Activated naive CD8-positive, alpha-beta T cell treated with anti-CD3 and anti-CD28 coated beads for 36 hours (primary cell): ENCODE measurements at regions not wholly inside any gene's neighbourhood (a gene's known extent, or its start where the extent isn't known, plus 50 kb on each side); places are given as distances from the start of the nearest gene placed in this dataset.

ENCODE experiments used
- DNase-seq: peaks from one replicate; pipeline ENCODE4 v3.0.0; 2021
- H3K27ac Mint-ChIP-seq: one replicate; pipeline ENCODE4 v1.8.0; 2022; ENCODE audit warnings: mild to moderate bottlenecking, moderate library complexity, mixed read lengths
- H3K27me3 Mint-ChIP-seq: one replicate; pipeline ENCODE4 v1.8.0; 2022; ENCODE audit warnings: mild to moderate bottlenecking, mixed read lengths
- H3K36me3 Mint-ChIP-seq: one replicate; pipeline ENCODE4 v1.8.0; 2021; ENCODE audit warnings: mild to moderate bottlenecking, mixed read lengths
- H3K4me1 Mint-ChIP-seq: one replicate; pipeline ENCODE4 v1.8.0; 2021; ENCODE audit warnings: mixed read lengths
- H3K4me3 Mint-ChIP-seq: one replicate; pipeline ENCODE4 v1.8.0; 2022; ENCODE audit warnings: mild to moderate bottlenecking, moderate library complexity, mixed read lengths
- H3K9me3 Mint-ChIP-seq: one replicate; pipeline ENCODE4 v1.8.0; 2022; ENCODE audit warnings: mixed read lengths

DNA sequence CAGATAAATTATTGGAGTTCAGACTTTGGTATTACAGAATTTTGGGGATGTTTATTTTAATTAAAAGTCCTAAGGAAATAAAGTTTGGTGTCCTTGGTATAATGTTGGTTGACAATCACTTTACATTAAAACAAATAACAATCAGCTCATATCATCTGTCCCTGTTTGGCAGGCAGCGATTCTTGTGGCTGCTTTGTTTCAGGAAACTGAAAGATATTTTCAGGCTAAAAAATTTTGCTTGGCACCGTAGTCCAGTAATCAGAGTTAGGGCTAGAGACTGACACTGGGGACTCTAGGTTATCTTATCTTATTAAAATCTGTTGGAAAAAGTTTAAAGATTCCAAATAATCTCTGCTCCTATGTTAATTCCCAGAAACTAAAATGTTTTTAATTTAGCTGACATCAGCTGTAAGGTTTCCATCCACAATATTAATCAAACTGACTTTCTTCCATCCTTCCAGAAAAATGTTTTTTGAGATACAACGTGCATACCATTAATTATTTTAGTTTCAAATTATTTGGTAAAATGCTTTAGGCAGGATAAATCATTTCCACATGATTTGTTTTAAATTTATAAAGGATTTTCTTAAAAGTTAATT, 97.6 kb downstream of the ZIC5 start:
- Mint-ChIP-seq H3K27ac (no peak overlapping the region), H3K27me3 (no peaks in the 10 kb centered on the region), H3K4me1 (no peaks in the 10 kb centered on the region), H3K36me3 (peaks cover 4% of the 10 kb centered on the region), H3K9me3 (no peaks in the 10 kb centered on the region), H3K4me3 (no peak overlapping the region)
- no peak for DNase-seq

DNA sequence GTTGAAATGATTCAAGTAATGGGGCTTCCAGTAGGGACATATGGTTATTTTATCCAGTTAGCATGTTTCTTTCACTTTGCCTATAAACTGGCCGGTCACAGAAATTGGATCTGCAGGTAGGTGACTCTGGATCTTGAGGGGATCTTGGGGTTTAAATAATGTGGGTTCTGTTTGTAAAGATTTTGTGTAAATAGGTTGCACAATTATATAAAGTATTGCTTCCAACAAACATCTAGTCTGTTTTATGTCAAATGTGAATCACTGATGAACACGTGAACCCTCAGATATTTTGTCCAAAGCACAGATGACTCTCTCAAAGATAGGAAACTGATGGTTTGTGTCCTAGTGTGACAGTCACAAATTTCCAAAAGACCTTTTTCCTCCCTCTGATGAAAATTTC, 98.4 kb downstream of the ZIC5 start:
- peaks cover 4% of the 10 kb centered on the region for H3K36me3 Mint-ChIP-seq
- DNase-seq: no peak
- no peaks in the 10 kb centered on the region for H3K4me1 Mint-ChIP-seq
- H3K9me3 Mint-ChIP-seq: no peaks in the 10 kb centered on the region
- no peak overlapping the region for H3K4me3 Mint-ChIP-seq
- H3K27ac Mint-ChIP-seq: no peak overlapping the region
- no peaks in the 10 kb centered on the region for H3K27me3 Mint-ChIP-seq

DNA sequence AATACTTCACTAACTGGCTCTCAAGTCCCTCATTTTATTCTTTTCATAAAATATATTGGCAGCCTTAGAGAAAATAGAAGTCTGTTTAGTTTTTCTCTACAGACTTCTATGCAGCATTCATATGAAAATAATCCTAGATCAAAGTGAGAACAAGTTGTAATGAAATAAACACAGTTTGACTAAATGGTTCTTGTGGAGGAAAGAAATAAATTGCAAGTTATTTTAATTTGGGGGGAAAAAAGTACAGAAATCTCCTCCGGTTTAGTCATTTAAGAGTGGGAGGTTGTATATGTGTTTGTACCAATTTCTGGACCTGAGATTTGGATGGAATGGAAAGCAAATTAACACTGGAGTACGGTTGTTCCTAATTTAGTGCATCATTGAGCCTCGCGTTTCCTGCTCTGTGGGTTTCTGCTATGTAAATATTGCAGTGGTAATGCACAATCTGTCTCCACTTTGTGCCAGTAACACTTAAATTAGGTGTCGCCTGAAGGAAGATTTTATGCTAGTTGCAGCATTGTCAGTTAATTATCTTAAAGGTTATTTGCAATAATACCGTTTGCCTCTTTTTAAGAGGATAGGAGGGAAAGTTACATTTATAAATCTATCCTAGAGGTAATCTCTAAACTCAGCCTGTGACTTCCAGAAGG, 100.2 kb downstream of the ZIC5 start:
- H3K27ac Mint-ChIP-seq: no peak overlapping the region
- H3K9me3 Mint-ChIP-seq: no peaks in the 10 kb centered on the region
- H3K36me3 Mint-ChIP-seq: no peaks in the 10 kb centered on the region
- no peaks in the 10 kb centered on the region for H3K27me3 Mint-ChIP-seq
- H3K4me3 Mint-ChIP-seq: no peak overlapping the region
- no peak for DNase-seq
- H3K4me1 Mint-ChIP-seq: no peaks in the 10 kb centered on the region

DNA sequence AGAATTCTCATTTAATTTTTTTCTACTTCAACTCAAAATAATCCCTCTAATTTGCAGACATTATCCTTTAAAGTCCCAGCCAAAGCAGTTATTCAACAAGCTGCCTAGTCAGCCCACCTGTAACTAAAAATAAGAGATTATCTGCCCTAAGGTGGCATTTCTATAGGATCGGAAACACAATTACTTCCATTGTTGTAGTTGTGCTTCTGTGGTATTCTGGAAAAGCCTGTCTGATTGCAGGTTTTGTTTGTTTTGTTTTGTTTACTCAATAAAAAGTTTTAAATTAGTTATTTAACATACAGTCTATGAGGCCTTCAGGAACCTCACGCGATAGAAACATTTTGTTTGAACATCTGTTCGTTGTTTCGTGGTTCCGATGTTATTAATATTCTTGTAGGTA, 101.0 kb downstream of the ZIC5 start:
- Mint-ChIP-seq H3K27ac (no peak overlapping the region), H3K36me3 (no peaks in the 10 kb centered on the region), H3K4me3 (no peak overlapping the region), H3K9me3 (no peaks in the 10 kb centered on the region), H3K4me1 (no peaks in the 10 kb centered on the region), H3K27me3 (no peaks in the 10 kb centered on the region)
- no peak for DNase-seq

DNA sequence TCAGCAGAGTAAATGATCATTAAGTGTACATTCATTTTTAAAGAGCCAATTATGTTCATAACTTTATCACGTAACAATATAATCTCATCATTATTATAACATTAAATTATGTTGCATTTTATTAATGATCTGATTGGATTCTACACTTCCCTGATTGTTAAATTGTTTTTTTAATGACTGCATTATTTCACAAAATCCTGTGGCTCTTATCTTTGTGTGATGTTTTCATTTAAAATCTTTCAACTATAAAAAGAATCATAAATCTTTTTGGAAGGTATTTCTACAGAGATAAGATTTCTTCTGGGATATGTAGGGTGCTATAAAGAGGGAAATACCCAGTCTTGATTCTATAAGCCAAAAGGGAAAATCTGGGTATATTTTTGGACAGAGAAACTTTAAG, 101.7 kb downstream of the ZIC5 start:
- Mint-ChIP-seq H3K36me3 (no peaks in the 10 kb centered on the region), H3K27ac (no peak overlapping the region), H3K4me1 (no peaks in the 10 kb centered on the region), H3K9me3 (no peaks in the 10 kb centered on the region), H3K4me3 (no peak overlapping the region), H3K27me3 (no peaks in the 10 kb centered on the region)
- no peak for DNase-seq

DNA sequence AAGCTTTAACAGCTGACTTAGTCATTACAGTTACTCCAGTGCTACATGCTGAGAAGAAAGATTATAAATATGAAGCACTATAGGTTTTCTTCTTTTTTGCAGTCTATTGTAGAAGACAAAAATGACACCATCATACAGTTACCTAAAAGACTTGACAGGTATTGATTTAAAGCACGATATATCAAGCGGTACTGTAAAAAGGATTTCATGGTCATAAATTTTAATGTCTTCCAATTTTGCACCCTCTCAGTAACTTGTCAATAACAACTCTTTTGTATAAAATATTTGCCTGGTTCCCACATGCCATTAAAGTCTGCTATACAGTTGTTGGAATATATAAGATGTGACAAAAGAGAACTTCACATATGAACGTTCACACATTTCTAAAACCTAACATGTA, 102.8 kb downstream of the ZIC5 start:
- H3K27ac Mint-ChIP-seq: no peak overlapping the region
- no peak for DNase-seq

DNA sequence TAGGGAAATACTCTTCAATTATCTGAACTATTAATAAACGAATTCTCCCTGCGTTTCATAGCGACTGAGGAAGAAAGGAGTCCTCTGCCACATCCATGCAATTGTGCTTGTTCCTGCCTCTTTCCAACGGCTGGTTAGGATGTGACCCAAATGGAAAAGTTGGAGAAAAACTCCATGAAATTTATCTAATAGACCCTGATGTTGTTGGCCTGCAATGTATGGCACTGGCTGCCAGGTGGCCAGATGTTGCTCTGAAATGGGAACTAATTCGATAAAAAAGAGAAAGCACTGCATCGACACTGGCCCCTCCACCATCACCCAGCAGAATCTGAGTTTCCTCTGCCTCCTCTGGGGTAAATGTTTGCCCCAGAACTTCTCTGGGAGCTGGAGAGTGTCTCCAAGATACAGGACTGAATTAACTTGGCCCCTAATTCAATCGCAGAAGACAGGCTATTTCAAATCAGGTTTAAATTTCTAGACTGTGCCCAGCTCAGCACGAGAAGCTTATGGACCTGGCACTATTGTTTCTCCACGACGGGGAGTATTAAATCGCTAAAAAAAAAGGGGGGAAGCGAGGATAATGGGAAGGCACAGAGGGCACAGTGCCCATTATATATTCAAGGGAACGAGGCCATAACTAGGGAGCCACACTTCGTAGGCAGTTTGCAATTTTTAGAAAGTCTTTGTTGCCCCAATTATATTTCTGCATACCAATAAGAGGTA, 103.9 kb downstream of the ZIC5 start:
- no peak for DNase-seq
- no peak overlapping the region for H3K27ac Mint-ChIP-seq
- peaks cover 1% of the 10 kb centered on the region for H3K36me3 Mint-ChIP-seq
- no peak overlapping the region for H3K4me3 Mint-ChIP-seq
- H3K27me3 Mint-ChIP-seq: no peaks in the 10 kb centered on the region
- no peaks in the 10 kb centered on the region for H3K4me1 Mint-ChIP-seq
- no peaks in the 10 kb centered on the region for H3K9me3 Mint-ChIP-seq

More for the DNA sequence above, 102.8 kb downstream of the ZIC5 start:
- H3K27me3 Mint-ChIP-seq: no peaks in the 10 kb centered on the region
- no peaks in the 10 kb centered on the region for H3K9me3 Mint-ChIP-seq
- H3K4me1 Mint-ChIP-seq: no peaks in the 10 kb centered on the region
- H3K4me3 Mint-ChIP-seq: no peak overlapping the region
- no peaks in the 10 kb centered on the region for H3K36me3 Mint-ChIP-seq

DNA sequence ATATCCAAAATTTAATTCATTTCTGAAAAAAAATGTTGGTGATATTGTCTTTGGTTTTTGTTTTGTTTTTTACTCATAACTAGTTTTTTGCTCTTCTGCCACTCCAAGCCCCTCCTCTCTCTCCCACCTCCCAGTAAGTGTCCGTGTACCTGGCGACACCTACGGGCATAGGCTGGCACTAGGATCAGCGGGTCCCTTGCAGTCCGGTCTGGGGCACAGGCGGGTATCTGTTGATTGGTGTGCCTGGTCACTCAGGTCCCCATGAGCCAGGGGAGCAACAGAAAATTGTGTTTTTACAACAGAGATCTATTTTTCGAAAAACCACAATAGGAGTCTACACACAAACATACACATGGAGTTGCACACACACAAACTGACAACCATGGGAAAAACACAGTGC, 104.8 kb downstream of the ZIC5 start:
- H3K9me3 Mint-ChIP-seq: no peaks in the 10 kb centered on the region
- H3K36me3 Mint-ChIP-seq: peaks cover 1% of the 10 kb centered on the region

DNA sequence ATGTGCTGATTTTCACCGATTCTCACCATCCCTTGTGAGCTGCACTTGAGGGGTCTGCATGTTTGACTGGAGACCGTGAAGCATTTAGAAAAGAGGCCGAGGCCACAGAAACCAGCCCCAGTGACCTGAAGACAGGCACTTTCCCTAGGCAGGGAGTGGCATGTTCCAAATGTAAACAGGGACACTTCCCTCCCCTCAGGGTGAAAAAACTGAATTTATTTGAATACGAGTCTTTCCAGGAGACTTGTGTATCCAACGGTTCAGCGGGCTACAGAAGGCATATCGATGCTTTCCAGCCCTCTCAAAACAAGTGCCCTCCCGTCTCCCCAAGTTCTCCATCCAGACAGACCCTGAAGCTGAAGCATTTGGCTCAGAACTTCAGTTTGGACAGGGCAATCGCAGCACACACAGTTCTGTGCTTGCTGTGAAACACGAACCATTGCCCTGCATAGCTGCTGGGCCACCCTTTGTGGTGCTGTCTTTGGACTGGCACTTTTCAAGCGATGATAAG, 106.1 kb downstream of the ZIC5 start:
- DNase-seq: no peak
- no peak overlapping the region for H3K27ac Mint-ChIP-seq
- H3K36me3 Mint-ChIP-seq: peaks cover 1% of the 10 kb centered on the region
- no peaks in the 10 kb centered on the region for H3K9me3 Mint-ChIP-seq
- no peak overlapping the region for H3K4me3 Mint-ChIP-seq
- H3K27me3 Mint-ChIP-seq: no peaks in the 10 kb centered on the region
- H3K4me1 Mint-ChIP-seq: peaks cover 2% of the 10 kb centered on the region

More for the DNA sequence above, 104.8 kb downstream of the ZIC5 start:
- H3K27me3 Mint-ChIP-seq: no peaks in the 10 kb centered on the region
- no peak for DNase-seq
- H3K4me3 Mint-ChIP-seq: no peak overlapping the region
- H3K4me1 Mint-ChIP-seq: peaks cover 2% of the 10 kb centered on the region
- no peak overlapping the region for H3K27ac Mint-ChIP-seq

DNA sequence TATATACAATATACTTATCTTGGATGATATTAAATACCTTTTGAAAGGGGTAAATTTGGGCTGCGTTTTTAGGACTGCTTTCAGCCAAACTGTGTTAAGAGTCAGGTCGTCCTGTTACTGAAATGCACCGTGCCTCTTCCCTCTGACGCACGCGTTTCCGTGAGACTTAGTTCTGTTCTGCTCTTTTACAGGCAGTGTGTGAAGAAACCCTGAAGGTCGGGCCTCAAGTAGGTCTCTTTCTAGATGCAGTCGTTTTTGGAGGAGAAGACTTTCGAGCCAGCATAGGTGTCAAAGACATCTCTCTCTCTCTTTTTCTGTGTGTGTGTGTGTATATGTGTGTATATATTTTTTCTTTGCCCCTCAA, 107.0 kb downstream of the ZIC5 start:
- DNase-seq: no peak
- no peaks in the 10 kb centered on the region for H3K27me3 Mint-ChIP-seq
- H3K36me3 Mint-ChIP-seq: peaks cover 1% of the 10 kb centered on the region
- no peaks in the 10 kb centered on the region for H3K9me3 Mint-ChIP-seq
- H3K4me1 Mint-ChIP-seq: peaks cover 8% of the 10 kb centered on the region
- no peak overlapping the region for H3K27ac Mint-ChIP-seq
- H3K4me3 Mint-ChIP-seq: no peak overlapping the region

DNA sequence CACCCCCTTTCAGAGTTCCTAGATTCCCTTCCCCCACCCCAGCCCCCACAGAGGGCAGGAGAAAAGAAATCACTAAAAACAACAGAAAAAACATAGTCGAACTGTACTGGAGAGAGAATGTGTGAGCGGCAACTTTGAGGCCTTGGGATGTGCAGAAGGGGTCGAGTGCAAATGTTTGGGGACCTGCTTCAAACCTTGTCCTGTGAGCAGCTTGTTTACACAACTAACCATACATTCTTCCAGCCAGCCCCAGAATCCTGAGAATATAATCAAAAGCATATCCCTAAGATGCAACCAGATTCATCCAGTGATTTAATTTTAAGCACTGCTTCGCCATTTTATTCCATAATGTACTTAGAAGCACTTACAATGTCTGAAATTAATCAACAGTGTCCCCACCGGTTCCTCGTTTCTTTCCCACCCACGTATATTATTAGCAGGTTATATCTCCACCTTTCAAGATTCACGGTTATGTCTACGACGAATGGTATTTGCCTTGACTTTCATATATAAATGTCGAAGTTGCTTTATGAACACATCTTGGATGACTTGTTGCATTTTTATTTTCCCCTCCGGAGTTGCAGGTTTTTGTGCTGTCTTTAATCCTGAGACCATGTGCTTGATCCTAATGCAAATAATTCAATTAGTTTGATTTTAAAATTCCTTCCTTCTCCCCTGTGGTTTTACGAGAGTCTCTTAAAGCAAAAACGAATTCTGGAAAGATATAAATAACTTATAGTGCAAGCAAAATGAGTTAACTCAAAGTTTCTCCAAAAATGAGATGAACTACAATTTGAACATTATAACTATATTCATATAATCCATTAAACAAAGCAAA, 107.6 kb downstream of the ZIC5 start:
- peaks cover 14% of the 10 kb centered on the region for H3K4me1 Mint-ChIP-seq
- peaks cover 2% of the 10 kb centered on the region for H3K36me3 Mint-ChIP-seq
- H3K9me3 Mint-ChIP-seq: no peaks in the 10 kb centered on the region
- H3K4me3 Mint-ChIP-seq: no peak overlapping the region
- no peak overlapping the region for H3K27ac Mint-ChIP-seq
- no peaks in the 10 kb centered on the region for H3K27me3 Mint-ChIP-seq
- DNase-seq: no peak

DNA sequence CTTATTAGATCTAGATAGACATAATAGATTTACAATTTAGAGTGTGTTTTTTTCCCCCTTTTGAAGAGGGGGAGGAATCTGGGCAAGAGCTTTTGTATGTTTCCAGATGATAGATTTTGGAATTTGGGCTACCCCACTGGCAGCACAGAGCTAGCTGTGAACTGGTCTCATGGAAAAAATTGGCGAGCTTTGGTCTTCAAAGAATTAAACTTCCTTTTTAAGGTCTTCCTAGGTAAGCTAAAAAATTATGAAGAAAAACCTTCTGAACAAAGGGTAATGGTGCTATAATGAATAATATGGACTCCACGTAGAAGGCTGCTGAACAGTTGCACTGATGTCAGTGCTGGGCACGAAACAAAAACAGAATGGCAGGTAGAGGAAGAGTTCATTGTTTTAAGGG, 109.3 kb downstream of the ZIC5 start:
- Mint-ChIP-seq H3K4me1 (peaks cover 23% of the 10 kb centered on the region), H3K9me3 (no peaks in the 10 kb centered on the region), H3K27ac (no peak overlapping the region), H3K4me3 (no peak overlapping the region), H3K36me3 (peaks cover 6% of the 10 kb centered on the region), H3K27me3 (peaks cover 8% of the 10 kb centered on the region)
- no peak for DNase-seq

DNA sequence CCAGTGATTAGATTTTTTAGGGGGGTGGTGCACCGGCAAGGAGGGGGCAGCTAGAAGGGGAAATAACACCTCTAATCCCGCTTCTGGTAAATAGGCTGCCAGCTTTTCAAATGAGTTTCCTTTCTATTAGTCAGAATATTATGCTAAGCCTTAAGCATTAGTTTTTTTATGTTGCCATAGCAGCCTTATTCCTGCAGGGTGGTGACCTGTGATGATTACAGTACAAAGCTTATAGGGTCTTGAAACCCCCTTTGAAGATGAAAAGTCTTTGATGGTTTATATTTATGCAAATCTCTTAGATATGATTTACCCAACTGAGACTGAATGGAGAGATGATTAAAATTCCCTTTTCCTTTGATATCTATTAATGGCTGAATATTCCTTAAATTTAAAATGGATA, 109.8 kb downstream of the ZIC5 start:
- Mint-ChIP-seq H3K4me3 (no peak overlapping the region), H3K9me3 (no peaks in the 10 kb centered on the region), H3K36me3 (peaks cover 6% of the 10 kb centered on the region), H3K27me3 (peaks cover 8% of the 10 kb centered on the region), H3K27ac (no peak overlapping the region), H3K4me1 (peaks cover 23% of the 10 kb centered on the region)
- no peak for DNase-seq

DNA sequence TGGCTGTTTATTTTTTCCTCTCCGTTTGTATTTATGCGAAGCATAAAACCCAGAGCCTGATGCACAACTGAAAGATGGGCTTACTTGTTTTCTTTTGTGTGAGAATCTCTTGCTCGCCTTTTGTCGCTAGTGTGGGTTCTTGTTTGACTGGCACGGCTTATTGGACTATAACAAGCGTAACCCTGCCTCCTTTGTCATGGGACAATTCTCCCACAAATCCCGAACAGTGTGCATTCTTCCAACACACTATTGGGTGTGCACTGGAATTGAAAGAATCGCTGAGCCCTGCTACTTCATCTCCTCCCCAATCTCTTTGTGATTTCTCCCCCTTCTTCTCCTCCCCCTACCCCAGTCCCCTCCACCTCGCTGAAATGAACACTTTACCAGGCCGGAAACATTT, 110.8 kb downstream of the ZIC5 start:
- no peak overlapping the region for H3K27ac Mint-ChIP-seq
- peaks cover 6% of the 10 kb centered on the region for H3K36me3 Mint-ChIP-seq
- no peak for DNase-seq
- H3K4me3 Mint-ChIP-seq: no peak overlapping the region
- peaks cover 23% of the 10 kb centered on the region for H3K4me1 Mint-ChIP-seq
- peaks cover 8% of the 10 kb centered on the region for H3K27me3 Mint-ChIP-seq
- no peaks in the 10 kb centered on the region for H3K9me3 Mint-ChIP-seq
